Activated naive CD4-positive, alpha-beta T cell treated with anti-CD3 and anti-CD28 coated beads, Interleukin-2, amount 50 U/mL, for 72 hours (primary cell): ENCODE measurements at regions not wholly inside any gene's neighbourhood (a gene's known extent, or its start where the extent isn't known, plus 50 kb on each side); places are given as distances from the start of the nearest gene placed in this dataset.

Experiments used
- ATAC-seq, 2 donors: fragments of 150-1000 bp; cut with Tn5 transposase; 2 replicates each; pipeline ENCODE4 v1.10.0; 2021; ENCODE audit warnings: mild to moderate bottlenecking in 2 of 2, moderate library complexity in 2 of 2
- DNase-seq, 2 donors: peaks; one replicate each; pipeline ENCODE4 v3.0.0; 2021 to 2022; ENCODE audit warnings: low spot score in 2 of 2
- H3K27ac Mint-ChIP-seq, 2 donors: one replicate each; pipeline ENCODE4 v1.8.0; 2022; ENCODE audit warnings: mild to moderate bottlenecking in 2 of 2, mixed read lengths in 2 of 2
- H3K36me3 Mint-ChIP-seq, 2 donors: one replicate each; pipeline ENCODE4 v1.8.0; 2022; ENCODE audit warnings: mixed read lengths in 2 of 2
- H3K9me3 Mint-ChIP-seq, 2 donors: one replicate each; pipeline ENCODE4 v1.8.0; 2022; ENCODE audit warnings: mixed read lengths in 2 of 2

GRCh38 chr2:196245378-196246140 is 74.2 kb upstream of the STK17B start:
- H3K9me3 Mint-ChIP-seq = peaks cover under 1 to 4% of the 10 kb centered on the region in 2 donors
- H3K36me3 Mint-ChIP-seq = peaks cover 0 to 1% of the 10 kb centered on the region in 2 donors
- H3K27ac Mint-ChIP-seq = peak overlapping the region in 1 of 2 donors; percentile 13
- DNase-seq = no peak
- no peak for ATAC-seq

- peaks cover 15 to 16% of the 10 kb centered on the region in 2 donors for H3K36me3 Mint-ChIP-seq
- DNase-seq (no peak), ATAC-seq (no peak)
- H3K27ac Mint-ChIP-seq = peak overlapping the region in 1 of 2 donors; percentile 92
- H3K9me3 Mint-ChIP-seq = peaks cover 14 to 15% of the 10 kb centered on the region in 2 donors
Observed at GRCh38 chr2:196247114-196247975, 76.0 kb upstream of the STK17B start.

- Mint-ChIP-seq H3K36me3 (peaks cover 19 to 20% of the 10 kb centered on the region in 2 donors), H3K27ac (peak overlapping the region in 1 of 2 donors; percentile 92), H3K9me3 (peaks cover 19% of the 10 kb centered on the region in 2 donors)
- DNase-seq (no peak), ATAC-seq (no peak)
Observed at GRCh38 chr2:196247976-196248280, 76.5 kb upstream of the STK17B start.

- ATAC-seq (no peak), DNase-seq (no peak)
- Mint-ChIP-seq H3K36me3 (peaks cover 19 to 20% of the 10 kb centered on the region in 2 donors), H3K27ac (peak overlapping the region; percentile 72 to 92), H3K9me3 (peaks cover 19 to 22% of the 10 kb centered on the region in 2 donors)
Observed at GRCh38 chr2:196248467-196249094, 77.2 kb upstream of the STK17B start.

GRCh38 chr2:196249171-196249570 is 77.8 kb upstream of the STK17B start:
- ATAC-seq (no peak), DNase-seq (no peak)
- peak overlapping the region in 1 of 2 donors; percentile 92 for H3K27ac Mint-ChIP-seq
- H3K36me3 Mint-ChIP-seq = peaks cover 19 to 20% of the 10 kb centered on the region in 2 donors
- peaks cover 19 to 22% of the 10 kb centered on the region in 2 donors for H3K9me3 Mint-ChIP-seq

GRCh38 chr2:196249860-196250259 is 78.5 kb upstream of the STK17B start:
- peaks cover 15 to 22% of the 10 kb centered on the region in 2 donors for H3K9me3 Mint-ChIP-seq
- H3K27ac Mint-ChIP-seq = peak overlapping the region; percentile 73 to 92
- peaks cover 19 to 20% of the 10 kb centered on the region in 2 donors for H3K36me3 Mint-ChIP-seq
- ATAC-seq = peak in 1 of 2 donors; percentile 17
- DNase-seq = no peak

GRCh38 chr2:196251132-196251531 is 79.8 kb upstream of the STK17B start:
- no peak for ATAC-seq
- peak overlapping the region in 1 of 2 donors; percentile 92 for H3K27ac Mint-ChIP-seq

GRCh38 chr2:196252408-196253115 is 81.2 kb upstream of the STK17B start:
- peak; percentile 86 to 89 for ATAC-seq
- H3K36me3 Mint-ChIP-seq = peaks cover 19 to 25% of the 10 kb centered on the region in 2 donors
- H3K27ac Mint-ChIP-seq = peak overlapping the region; percentile 92 to 93
- no peak for DNase-seq
- peaks cover 21 to 28% of the 10 kb centered on the region in 2 donors for H3K9me3 Mint-ChIP-seq

More at GRCh38 chr2:196251132-196251531, 79.8 kb upstream of the STK17B start:
- DNase-seq = no peak
- H3K36me3 Mint-ChIP-seq = peaks cover 19 to 20% of the 10 kb centered on the region in 2 donors
- H3K9me3 Mint-ChIP-seq = peaks cover 15 to 22% of the 10 kb centered on the region in 2 donors

GRCh38 chr2:196253116-196253480 is 81.7 kb upstream of the STK17B start:
- peaks cover 19 to 25% of the 10 kb centered on the region in 2 donors for H3K36me3 Mint-ChIP-seq
- peaks cover 21 to 28% of the 10 kb centered on the region in 2 donors for H3K9me3 Mint-ChIP-seq
- DNase-seq (no peak), ATAC-seq (peak; percentile 47 to 82)
- H3K27ac Mint-ChIP-seq = peak overlapping the region; percentile 92 to 93

- peaks cover 9 to 15% of the 10 kb centered on the region in 2 donors for H3K36me3 Mint-ChIP-seq
- peaks cover 15 to 19% of the 10 kb centered on the region in 2 donors for H3K9me3 Mint-ChIP-seq
- no peak for ATAC-seq
- peak overlapping the region in 1 of 2 donors; percentile 74 for H3K27ac Mint-ChIP-seq
- DNase-seq = no peak
Observed at GRCh38 chr2:196256585-196256984, 85.2 kb upstream of the STK17B start.

- H3K36me3 Mint-ChIP-seq = peaks cover 6 to 12% of the 10 kb centered on the region in 2 donors
- DNase-seq = no peak
- H3K27ac Mint-ChIP-seq = peak overlapping the region in 1 of 2 donors; percentile 74
- no peak for ATAC-seq
- peaks cover 12 to 16% of the 10 kb centered on the region in 2 donors for H3K9me3 Mint-ChIP-seq
Observed at GRCh38 chr2:196257086-196257485, 85.7 kb upstream of the STK17B start.

- ATAC-seq = no peak
- Mint-ChIP-seq H3K36me3 (peaks cover 0 to 5% of the 10 kb centered on the region in 2 donors), H3K27ac (no peak overlapping the region), H3K9me3 (peaks cover 6% of the 10 kb centered on the region in 2 donors)
- DNase-seq = no peak
Observed at GRCh38 chr2:196258407-196258806, 87.0 kb upstream of the STK17B start.

- ATAC-seq (peak; percentile 86), DNase-seq (peak; percentile 48 to 61)
- Mint-ChIP-seq H3K9me3 (peaks cover 5 to 6% of the 10 kb centered on the region in 2 donors), H3K36me3 (peaks cover 0 to 5% of the 10 kb centered on the region in 2 donors), H3K27ac (peak overlapping the region; percentile 96 to 97)
Observed at GRCh38 chr2:196259507-196260481, 88.4 kb upstream of the STK17B start.

GRCh38 chr2:196260546-196260945 is 89.2 kb upstream of the STK17B start:
- DNase-seq (no peak), ATAC-seq (peak; percentile 19 to 52)
- Mint-ChIP-seq H3K27ac (peak overlapping the region; percentile 96 to 97), H3K9me3 (peaks cover 5 to 6% of the 10 kb centered on the region in 2 donors), H3K36me3 (peaks cover 0 to 5% of the 10 kb centered on the region in 2 donors)

GRCh38 chr2:196262606-196263005 is 91.2 kb upstream of the STK17B start:
- H3K27ac Mint-ChIP-seq = peak overlapping the region; percentile 98 to 99
- no peak for DNase-seq
- no peaks in the 10 kb centered on the region for H3K36me3 Mint-ChIP-seq
- no peaks in the 10 kb centered on the region for H3K9me3 Mint-ChIP-seq
- ATAC-seq = no peak
